PC-9 (cell line): ENCODE measurements at regions not wholly inside any gene's neighbourhood (a gene's known extent, or its start where the extent isn't known, plus 50 kb on each side); places are given as distances from the start of the nearest gene placed in this dataset.

ENCODE experiments used
- CTCF ChIP-seq: fragments of 200-600 bp; sonication (generic); conservative IDR thresholded peaks from 2 replicates; pipeline ENCODE4 v1.6.1; 2017; ENCODE audit warnings: mixed run types, antibody characterized with exemption, mild to moderate bottlenecking, moderate library complexity
- EZH2 ChIP-seq: fragments of 200-600 bp; sonication (generic); IDR thresholded peaks from 2 replicates; pipeline ENCODE4 v1.8.0; 2017; ENCODE audit warnings: antibody characterized with exemption, low read depth

GRCh38 chr1:98280049-98280448 is 359.2 kb upstream of the DPYD start:
- TF ChIP-seq CTCF: no peak
- no peak for TF ChIP-seq EZH2
